Endothelial cell of umbilical vein (primary cell): ENCODE measurements at regions not wholly inside any gene's neighbourhood (a gene's known extent, or its start where the extent isn't known, plus 50 kb on each side); places are given as distances from the start of the nearest gene placed in this dataset.
A peak's percentile ranks its signal among the peaks of the same experiment; 100 is the strongest.

Experiments
- BruUV-seq: library from RNA; stranded (reverse); fragments of 400-500 nt; replicated peaks from 2 replicates; lab custom pipeline; 2021; lab: Mats Ljungman, UMichigan
- CTCF ChIA-PET: fragments of 300-600, 350-600 bp; sonication (Branson Sonifier 250); formaldehyde crosslinking; loops from one replicate; lab custom pipeline; 2021; ENCODE audit warnings: antibody characterized with exemption, inconsistent platforms; lab: Charles Lee
- POLR2A ChIA-PET: fragments of 300-600, 350-600 bp; sonication (Branson Sonifier 250); formaldehyde crosslinking; loops from one replicate; lab custom pipeline; 2021; ENCODE audit warnings: antibody characterized with exemption, inconsistent platforms; lab: Charles Lee
- DNase-seq: peaks from one replicate; pipeline ENCODE4 v3.0.0-alpha.2; 2011; ENCODE audit warnings: low read depth, low spot score
- FAIRE-seq: peaks from 2 replicates; lab custom pipeline; 2011; peaks lifted over from hg19 to GRCh38; lab: Jason Lieb, UNC
- H2AFZ ChIP-seq: 2 replicates; pipeline ENCODE4 v1.6.0; 2012; ENCODE audit warnings: low read depth, low read length, control low read depth, inconsistent platforms
- H3K27ac ChIP-seq: 2 replicates; pipeline ENCODE4 v1.5.1; 2011; ENCODE audit warnings: low read depth, mild to moderate bottlenecking, control low read depth, low read length, moderate library complexity; ENCODE audit not compliant: insufficient read depth
- H3K27me3 ChIP-seq, 2 experiments: 2 replicates each; pipeline versions ENCODE4 v1.6.0 to v1.6.1; 2011; ENCODE audit warnings: low read length in 2 of 2, mixed read lengths in 1 of 2; ENCODE audit not compliant: control insufficient read depth in 2 of 2, insufficient read depth in 2 of 2
- H3K36me3 ChIP-seq, 2 experiments: 2 replicates in 1 of 2; 3 replicates in 1 of 2; pipeline ENCODE4 v1.5.1; 2011; ENCODE audit warnings: low read length in 2 of 2, mild to moderate bottlenecking in 1 of 2, moderate library complexity in 1 of 2; ENCODE audit not compliant: control insufficient read depth in 2 of 2, insufficient read depth in 2 of 2; ENCODE audit errors: extremely low read depth in 1 of 2
- H3K4me1 ChIP-seq: 3 replicates; pipeline ENCODE4 v1.5.1; 2011; ENCODE audit warnings: mild to moderate bottlenecking, low read length; ENCODE audit not compliant: control insufficient read depth, insufficient read depth; ENCODE audit errors: extremely low read depth
- H3K4me2 ChIP-seq: 2 replicates; pipeline ENCODE4 v1.6.1; 2011; ENCODE audit warnings: low read length, control low read depth, mixed read lengths; ENCODE audit not compliant: insufficient read depth
- H3K4me3 ChIP-seq, 3 experiments: fragments of 200-600 bp in 1 of 3; sonication (generic), shearing (Covaris generic) in 1 of 3; replicated peaks in 1 of 3; 2 replicates each; pipeline ENCODE4 v1.5.1; 2011 to 2016; ENCODE audit warnings: control low read depth in 3 of 3, low read length in 3 of 3, mild to moderate bottlenecking in 2 of 3, inconsistent platforms in 1 of 3, low read depth in 1 of 3, moderate library complexity in 1 of 3; ENCODE audit not compliant: insufficient read depth in 1 of 3
- H3K79me2 ChIP-seq: 2 replicates; pipeline ENCODE4 v1.6.0; 2012; ENCODE audit warnings: low read length, inconsistent platforms; ENCODE audit not compliant: control insufficient read depth, insufficient read depth
- H3K9ac ChIP-seq: replicated peaks from 2 replicates; pipeline ENCODE3; 2011; ENCODE audit warnings: low read length, control low read depth; ENCODE audit not compliant: insufficient read depth; ENCODE audit errors: extremely low read depth
- H3K9me1 ChIP-seq: replicated peaks from 3 replicates; pipeline ENCODE4 v1.6.0; 2011; ENCODE audit warnings: mild to moderate bottlenecking, low read length; ENCODE audit not compliant: control insufficient read depth, insufficient read depth; ENCODE audit errors: extremely low read depth
- H3K9me3 ChIP-seq: replicated peaks from 2 replicates; pipeline ENCODE4 v1.5.1; 2012; ENCODE audit warnings: low read length, inconsistent platforms; ENCODE audit not compliant: control insufficient read depth, insufficient read depth
- H4K20me1 ChIP-seq: replicated peaks from 2 replicates; pipeline ENCODE3; 2011; ENCODE audit warnings: mild to moderate bottlenecking, low read length; ENCODE audit not compliant: control insufficient read depth, insufficient read depth; ENCODE audit errors: extremely low read depth
- CTCF ChIP-seq, 2 donors: IDR thresholded peaks; 1 replicate in 1 of 2; 2 replicates in 1 of 2; pipeline ENCODE4 v1.5.1; 2011; ENCODE audit warnings: low read length in 2 of 2, mild to moderate bottlenecking in 2 of 2, moderate library complexity in 2 of 2, control low read depth in 1 of 2, inconsistent platforms in 1 of 2, low read depth in 1 of 2; ENCODE audit not compliant: insufficient read depth in 1 of 2; ENCODE audit errors: extremely low read depth in 1 of 2
- EZH2 ChIP-seq: IDR thresholded peaks from 2 replicates; pipeline ENCODE4 v1.6.1; 2012; ENCODE audit warnings: borderline replicate concordance, low read depth, mild to moderate bottlenecking, moderate library complexity, low read length, inconsistent platforms; ENCODE audit not compliant: severe bottlenecking
- FOS ChIP-seq: IDR thresholded peaks from 2 replicates; pipeline ENCODE4 v1.6.1; 2011; ENCODE audit warnings: mild to moderate bottlenecking, low read length, moderate library complexity, borderline replicate concordance; ENCODE audit not compliant: insufficient read depth
- GATA2 ChIP-seq: IDR thresholded peaks from 2 replicates; pipeline ENCODE4 v1.7.0; 2011; ENCODE audit warnings: low read depth, mild to moderate bottlenecking, moderate library complexity, mixed read lengths, low read length; ENCODE audit not compliant: insufficient read length, insufficient read depth
- JUN ChIP-seq: IDR thresholded peaks from 2 replicates; pipeline ENCODE4 v1.6.1; 2011; ENCODE audit warnings: borderline replicate concordance, low read depth; ENCODE audit not compliant: insufficient read length, insufficient read depth
- MAX ChIP-seq: IDR thresholded peaks from 2 replicates; pipeline ENCODE4 v1.6.1; 2011; ENCODE audit not compliant: insufficient read depth, insufficient read length
- MYC ChIP-seq: IDR thresholded peaks from one replicate; pipeline ENCODE4 v1.6.1; 2011; ENCODE audit warnings: mild to moderate bottlenecking, low read depth, low read length
- POLR2A ChIP-seq: IDR thresholded peaks from 2 replicates; pipeline ENCODE4 v1.6.1; 2012; ENCODE audit warnings: low read depth, mild to moderate bottlenecking, control low read depth, low read length
- POLR2AphosphoS5 ChIP-seq: IDR thresholded peaks from 2 replicates; pipeline ENCODE4 v1.6.1; 2012; ENCODE audit warnings: low read depth, mild to moderate bottlenecking, control low read depth, low read length, moderate library complexity; ENCODE audit not compliant: insufficient read depth
- dilution Hi-C: fragments of 300-500 bp; cut with MboI; formaldehyde crosslinking; loops from one replicate; pipeline ENCODE4 v1.15.0; 2019; ENCODE audit warnings: low sequenced_read_pairs; ENCODE audit not compliant: extremely low pct_ligation_motif_present
- intact Hi-C: fragments of 100-400 bp; cut with micrococcal nuclease; formaldehyde crosslinking; loops from one replicate; pipeline ENCODE4 v1.10.0; 2022

GRCh38 chr10:107741971-107742370 lies 577.5 kb upstream of the SORCS1 start:
- no peak for TF ChIP-seq MAX
- no peak for TF ChIP-seq JUN
- TF ChIP-seq CTCF (IDR thresholded peaks at IDR 0.05; ENCODE audit: extremely low read depth in 1 of 2, insufficient read depth in 1 of 2, low read depth in 1 of 2, low read length in 2 of 2): no peak
- TF ChIP-seq EZH2: no peak
- TF ChIP-seq FOS: no peak
- TF ChIP-seq GATA2: no peak
- no peak for TF ChIP-seq MYC
- TF ChIP-seq POLR2A: no peak
- TF ChIP-seq POLR2AphosphoS5: no peak
- Histone ChIP-seq H3K4me1 (peaks cover 3% of the 10 kb centered on the region), H3K79me2 (no peaks in the 10 kb centered on the region), H3K4me2 (peak overlapping the region; percentile 42), H3K36me3 (no peaks in the 10 kb centered on the region), H3K9me3 (peaks cover 2% of the 10 kb centered on the region), H3K9me1 (no peaks in the 10 kb centered on the region), H3K27ac (peak overlapping the region; percentile 41), H4K20me1 (no peaks in the 10 kb centered on the region), H3K27me3 (no peaks in the 10 kb centered on the region), H2AFZ (no peak overlapping the region), H3K9ac (peak overlapping the region; percentile 16), H3K4me3 (no peak overlapping the region)
- no TSS peak for BruUV-seq
- DNase-seq (no peak), FAIRE-seq (no peak)
- CTCF ChIA-PET: interaction anchor here (1.1 kb wide), 1 partner anchor 9 kb away, joined by 4 read pairs; no protein-coding TSS in a partner anchor
- intact Hi-C loops (no loop called here), dilution Hi-C loops (no loop called here)
- POLR2A ChIA-PET: no interaction called here
